A549 (cell line): ENCODE measurements at regions not wholly inside any gene's neighbourhood (a gene's known extent, or its start where the extent isn't known, plus 50 kb on each side); places are given as distances from the start of the nearest gene placed in this dataset.

Source experiments
- ATAC-seq, 2 experiments: fragments of 200-7000 bp in 1 of 2; fragments of >200 bp in 1 of 2; cut with Nextera tagmentation in 1 of 2; cut with Tn5 transposase in 1 of 2; 3 replicates each; pipeline versions ENCODE4 v1.8.0 to v1.9.1; 2018 to 2020; ENCODE audit warnings: mild to moderate bottlenecking in 1 of 2, moderate library complexity in 1 of 2
- CTCF ChIA-PET: fragments of 300-600 bp; sonication (Branson Sonifier 250); formaldehyde crosslinking; extraction: SDS; loops from one replicate; lab custom pipeline; 2021; ENCODE audit warnings: antibody characterized with exemption, inconsistent platforms; lab: Yijun Ruan, JAX
- POLR2A ChIA-PET: fragments of 350-600 bp; formaldehyde crosslinking; extraction: SDS; loops from one replicate; lab custom pipeline; 2021; ENCODE audit warnings: antibody characterized with exemption, inconsistent platforms; lab: Yijun Ruan, JAX
- DNase-seq, 2 experiments: peaks; one replicate each; pipeline versions ENCODE4 v3.0.0 to v3.0.0-alpha.2; 2011 to 2016; ENCODE audit warnings: low read depth in 1 of 2, low spot score in 1 of 2
- FAIRE-seq: peaks from 2 replicates; lab custom pipeline; 2011; peaks lifted over from hg19 to GRCh38; lab: Jason Lieb, UNC
- H3K27ac ChIP-seq, 2 experiments: fragments of >200 bp; sonication (Bioruptor Twin); formaldehyde crosslinking; 3 replicates each; pipeline ENCODE4 v1.5.1; 2016 to 2017
- H3K4me1 ChIP-seq: fragments of >200 bp; sonication (Bioruptor Twin); formaldehyde crosslinking; 3 replicates; pipeline ENCODE4 v1.6.1; 2016
- H3K4me2 ChIP-seq: fragments of >200 bp; sonication (Bioruptor Twin); formaldehyde crosslinking; 3 replicates; pipeline ENCODE4 v1.6.1; 2016
- H3K4me3 ChIP-seq: fragments of >200 bp; sonication (Bioruptor Twin); formaldehyde crosslinking; 3 replicates; pipeline ENCODE4 v1.5.1; 2016
- H3K9me3 ChIP-seq: fragments of >200 bp; sonication (Bioruptor Twin); formaldehyde crosslinking; 3 replicates; pipeline ENCODE4 v1.6.1; 2016
- BHLHE40 ChIP-seq: IDR thresholded peaks from 2 replicates; pipeline ENCODE4 v1.6.1; 2012; ENCODE audit warnings: low read depth, low read length, inconsistent platforms
- CBX2 ChIP-seq: fragments of 200-600 bp; sonication (generic); IDR thresholded peaks from 2 replicates; pipeline ENCODE4 v1.6.1; 2016; ENCODE audit warnings: low read depth, mild to moderate bottlenecking, borderline replicate concordance
- CBX8 ChIP-seq: fragments of 200-600 bp; sonication (generic); IDR thresholded peaks from 2 replicates; pipeline ENCODE4 v1.6.1; 2016
- CEBPB ChIP-seq, 2 experiments: fragments of >200 bp in 1 of 2; sonication (Bioruptor Twin) in 1 of 2; formaldehyde crosslinking in 1 of 2; IDR thresholded peaks; 2 replicates each; pipeline ENCODE4 v1.6.1; 2012 to 2016
- ESRRA ChIP-seq: fragments of 150-350 bp; IDR thresholded peaks from 2 replicates; pipeline ENCODE4 v1.6.1; 2014; ENCODE audit warnings: mild to moderate bottlenecking, low read length, borderline replicate concordance
- FOSB ChIP-seq: fragments of 250-450 bp; sonication (Bioruptor Pico); IDR thresholded peaks from 2 replicates; pipeline ENCODE4 v1.5.0; 2020; ENCODE audit warnings: mild to moderate bottlenecking, moderate library complexity
- FOSL2 ChIP-seq, 2 experiments: fragments of 450-650 bp in 1 of 2; fragments of >200 bp in 1 of 2; sonication (Bioruptor Twin) in 1 of 2; formaldehyde crosslinking; IDR thresholded peaks; 2 replicates each; pipeline versions ENCODE4 v1.5.0 to v1.6.1; 2016 to 2020; ENCODE audit warnings: mild to moderate bottlenecking in 1 of 2, moderate library complexity in 1 of 2
- FOXS1 ChIP-seq: fragments of 250-450 bp; sonication (Bioruptor Pico); IDR thresholded peaks from 2 replicates; pipeline ENCODE4 v1.5.0; 2020; ENCODE audit warnings: mild to moderate bottlenecking, moderate library complexity
- HOXA7 ChIP-seq: fragments of 250-450 bp; sonication (Bioruptor Pico); IDR thresholded peaks from 2 replicates; pipeline ENCODE4 v1.5.0; 2020; ENCODE audit warnings: mild to moderate bottlenecking, moderate library complexity
- HOXB13 ChIP-seq: fragments of 250-450 bp; sonication (Bioruptor Pico); IDR thresholded peaks from 2 replicates; pipeline ENCODE4 v1.5.0; 2020; ENCODE audit warnings: low read depth, mild to moderate bottlenecking, moderate library complexity
- HOXB5 ChIP-seq: fragments of 250-450 bp; sonication (Bioruptor Pico); IDR thresholded peaks from 2 replicates; pipeline ENCODE4 v1.5.0; 2020; ENCODE audit warnings: mild to moderate bottlenecking, moderate library complexity
- JUNB ChIP-seq: fragments of >200 bp; sonication (Bioruptor Twin); formaldehyde crosslinking; IDR thresholded peaks from 2 replicates; pipeline ENCODE4 v1.6.1; 2016
- KDM5A ChIP-seq: fragments of 200-600 bp; sonication (generic); IDR thresholded peaks from 2 replicates; pipeline ENCODE4 v1.6.1; 2016; ENCODE audit warnings: antibody characterized with exemption, mild to moderate bottlenecking
- MAFK ChIP-seq: fragments of 450-650 bp; IDR thresholded peaks from 2 replicates; pipeline ENCODE4 v1.6.1; 2014; ENCODE audit not compliant: partially characterized antibody
- MYC ChIP-seq: IDR thresholded peaks from 2 replicates; pipeline ENCODE4 v1.6.1; 2012; ENCODE audit warnings: mild to moderate bottlenecking, inconsistent platforms, low read length, improper control_type of control experiment, borderline replicate concordance
- NPAS2 ChIP-seq: fragments of 250-450 bp; sonication (Bioruptor Pico); IDR thresholded peaks from 2 replicates; pipeline ENCODE4 v1.8.0; 2022; ENCODE audit warnings: mild to moderate bottlenecking, moderate library complexity, borderline replicate concordance
- NR3C1 ChIP-seq: fragments of >200 bp; sonication (Bioruptor Twin); formaldehyde crosslinking; IDR thresholded peaks from 3 replicates; pipeline ENCODE4 v1.6.1; 2017
- PHF8 ChIP-seq: fragments of 200-600 bp; sonication (generic); IDR thresholded peaks from 2 replicates; pipeline ENCODE4 v1.6.1; 2016; ENCODE audit warnings: low read depth, mild to moderate bottlenecking, antibody characterized with exemption, moderate library complexity, borderline replicate concordance
- POLR2A ChIP-seq: IDR thresholded peaks from 2 replicates; pipeline ENCODE4 v1.6.1; 2012; ENCODE audit warnings: mild to moderate bottlenecking, low read length
- RAD21 ChIP-seq, 2 experiments: fragments of >200 bp in 1 of 2; sonication (Bioruptor Twin) in 1 of 2; formaldehyde crosslinking in 1 of 2; IDR thresholded peaks in 1 of 2; conservative IDR thresholded peaks in 1 of 2; 2 replicates in 1 of 2; 3 replicates in 1 of 2; pipeline ENCODE4 v1.6.1; 2012 to 2018; ENCODE audit warnings: inconsistent platforms in 1 of 2
- RARB ChIP-seq: fragments of 250-450 bp; sonication (Bioruptor Pico); IDR thresholded peaks from 2 replicates; pipeline ENCODE4 v1.8.0; 2021; ENCODE audit warnings: mild to moderate bottlenecking, moderate library complexity
- RFX5 ChIP-seq: fragments of 450-650 bp; IDR thresholded peaks from 2 replicates; pipeline ENCODE4 v1.7.1; 2014; ENCODE audit warnings: antibody characterized with exemption, mild to moderate bottlenecking, moderate library complexity
- SREBF2 ChIP-seq: fragments of 450-650 bp; IDR thresholded peaks from 2 replicates; pipeline ENCODE4 v1.6.1; 2014; ENCODE audit warnings: mild to moderate bottlenecking, moderate library complexity
- TFCP2L1 ChIP-seq: fragments of 250-450 bp; sonication (Bioruptor Pico); IDR thresholded peaks from 2 replicates; pipeline ENCODE4 v1.5.0; 2021; ENCODE audit warnings: mild to moderate bottlenecking
- WGBS: methylation state at CpG from one replicate; pipeline ENCODE4 v1.1.6; 2017; ENCODE audit errors: missing lambda C conversion rate; 5-methylcytosine and 5-hydroxymethylcytosine counted together
- TF ChIP-seq, protein P1 (sequence below): fragments of >200 bp; sonication (Bioruptor Twin); formaldehyde crosslinking; IDR thresholded peaks from 3 replicates; pipeline ENCODE4 v1.6.1; 2016
- TF ChIP-seq, protein P2 (sequence below): IDR thresholded peaks from 2 replicates; pipeline ENCODE4 v1.6.1; 2012
- TF ChIP-seq, protein P3 (sequence below): fragments of 250-450 bp; sonication (Bioruptor Pico); IDR thresholded peaks from 2 replicates; pipeline ENCODE4 v1.5.0; 2020; ENCODE audit warnings: low read depth, mild to moderate bottlenecking, moderate library complexity
- TF ChIP-seq, protein P4 (sequence below): fragments of >200 bp; sonication (Bioruptor Twin); formaldehyde crosslinking; IDR thresholded peaks from 3 replicates; pipeline ENCODE4 v1.5.1; 2016
- TF ChIP-seq, protein P5 (sequence below): fragments of 200-600 bp; sonication (generic); IDR thresholded peaks from 2 replicates; pipeline ENCODE4 v1.6.1; 2016; ENCODE audit warnings: antibody characterized with exemption, mild to moderate bottlenecking, moderate library complexity
- TF ChIP-seq, protein P6 (sequence below): fragments of >200 bp; sonication (Bioruptor Twin); formaldehyde crosslinking; IDR thresholded peaks from 2 replicates; pipeline ENCODE4 v1.6.1; 2016
- TF ChIP-seq, protein P7 (sequence below): fragments of 450-650 bp; IDR thresholded peaks from 2 replicates; pipeline ENCODE4 v1.6.1; 2014; ENCODE audit warnings: antibody characterized with exemption

DNA sequence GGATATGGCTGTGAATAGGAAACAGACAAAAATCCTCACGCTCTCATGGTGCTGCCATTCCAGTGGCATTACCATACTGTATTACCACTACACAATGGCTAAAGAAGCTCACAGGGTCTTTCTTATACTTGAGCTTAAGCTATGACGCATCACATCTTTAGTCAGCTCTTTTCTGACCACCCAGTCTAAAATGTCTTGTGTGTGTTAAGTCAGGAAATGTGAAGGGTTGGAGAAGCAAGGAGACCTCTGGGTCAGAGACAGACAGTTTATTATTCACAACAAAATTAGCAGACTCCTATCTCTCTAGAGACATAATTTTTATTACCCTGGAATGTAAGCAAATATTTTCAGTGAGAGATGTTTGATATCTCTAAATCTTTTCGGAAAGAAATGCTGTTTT is 1583.2 kb upstream of the WWC1 start:
- FAIRE-seq (no peak), DNase-seq (no peak), ATAC-seq (no peak)
- no peak overlapping the region for H3K4me3 ChIP-seq
- ChIA-PET CTCF (no interaction called here), POLR2A (no interaction called here)
- 33% methylated on average over 3 of the region's 3 CpGs for WGBS
- H3K4me2 ChIP-seq, result no peak overlapping the region
- no peaks in the 10 kb centered on the region for H3K9me3 ChIP-seq
- no peaks in the 10 kb centered on the region for H3K4me1 ChIP-seq
- H3K27ac ChIP-seq, result no peak overlapping the region
- TF ChIP-seq KDM5A (no peak), NPAS2 (CRISPR knock-in tag) (no peak), RARB (no peak), JUNB (no peak), CBX8 (no peak), HOXB13 (no peak), ESRRA (no peak), TFCP2L1 (CRISPR knock-in tag) (no peak), MYC (no peak), BHLHE40 (no peak), HOXB5 (no peak), NR3C1 (no peak), PHF8 (no peak)
- TF ChIP-seq, protein P1, sequence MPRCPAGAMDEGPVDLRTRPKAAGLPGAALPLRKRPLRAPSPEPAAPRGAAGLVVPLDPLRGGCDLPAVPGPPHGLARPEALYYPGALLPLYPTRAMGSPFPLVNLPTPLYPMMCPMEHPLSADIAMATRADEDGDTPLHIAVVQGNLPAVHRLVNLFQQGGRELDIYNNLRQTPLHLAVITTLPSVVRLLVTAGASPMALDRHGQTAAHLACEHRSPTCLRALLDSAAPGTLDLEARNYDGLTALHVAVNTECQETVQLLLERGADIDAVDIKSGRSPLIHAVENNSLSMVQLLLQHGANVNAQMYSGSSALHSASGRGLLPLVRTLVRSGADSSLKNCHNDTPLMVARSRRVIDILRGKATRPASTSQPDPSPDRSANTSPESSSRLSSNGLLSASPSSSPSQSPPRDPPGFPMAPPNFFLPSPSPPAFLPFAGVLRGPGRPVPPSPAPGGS, result no peak
- TF ChIP-seq, protein P2, sequence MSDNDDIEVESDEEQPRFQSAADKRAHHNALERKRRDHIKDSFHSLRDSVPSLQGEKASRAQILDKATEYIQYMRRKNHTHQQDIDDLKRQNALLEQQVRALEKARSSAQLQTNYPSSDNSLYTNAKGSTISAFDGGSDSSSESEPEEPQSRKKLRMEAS, result no peak
- TF ChIP-seq, protein P3, sequence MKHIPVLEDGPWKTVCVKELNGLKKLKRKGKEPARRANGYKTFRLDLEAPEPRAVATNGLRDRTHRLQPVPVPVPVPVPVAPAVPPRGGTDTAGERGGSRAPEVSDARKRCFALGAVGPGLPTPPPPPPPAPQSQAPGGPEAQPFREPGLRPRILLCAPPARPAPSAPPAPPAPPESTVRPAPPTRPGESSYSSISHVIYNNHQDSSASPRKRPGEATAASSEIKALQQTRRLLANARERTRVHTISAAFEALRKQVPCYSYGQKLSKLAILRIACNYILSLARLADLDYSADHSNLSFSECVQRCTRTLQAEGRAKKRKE (CRISPR knock-in tag), result no peak
- TF ChIP-seq, protein P4, sequence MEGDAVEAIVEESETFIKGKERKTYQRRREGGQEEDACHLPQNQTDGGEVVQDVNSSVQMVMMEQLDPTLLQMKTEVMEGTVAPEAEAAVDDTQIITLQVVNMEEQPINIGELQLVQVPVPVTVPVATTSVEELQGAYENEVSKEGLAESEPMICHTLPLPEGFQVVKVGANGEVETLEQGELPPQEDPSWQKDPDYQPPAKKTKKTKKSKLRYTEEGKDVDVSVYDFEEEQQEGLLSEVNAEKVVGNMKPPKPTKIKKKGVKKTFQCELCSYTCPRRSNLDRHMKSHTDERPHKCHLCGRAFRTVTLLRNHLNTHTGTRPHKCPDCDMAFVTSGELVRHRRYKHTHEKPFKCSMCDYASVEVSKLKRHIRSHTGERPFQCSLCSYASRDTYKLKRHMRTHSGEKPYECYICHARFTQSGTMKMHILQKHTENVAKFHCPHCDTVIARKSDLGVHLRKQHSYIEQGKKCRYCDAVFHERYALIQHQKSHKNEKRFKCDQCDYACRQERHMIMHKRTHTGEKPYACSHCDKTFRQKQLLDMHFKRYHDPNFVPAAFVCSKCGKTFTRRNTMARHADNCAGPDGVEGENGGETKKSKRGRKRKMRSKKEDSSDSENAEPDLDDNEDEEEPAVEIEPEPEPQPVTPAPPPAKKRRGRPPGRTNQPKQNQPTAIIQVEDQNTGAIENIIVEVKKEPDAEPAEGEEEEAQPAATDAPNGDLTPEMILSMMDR, result no peak
- TF ChIP-seq, protein P5, sequence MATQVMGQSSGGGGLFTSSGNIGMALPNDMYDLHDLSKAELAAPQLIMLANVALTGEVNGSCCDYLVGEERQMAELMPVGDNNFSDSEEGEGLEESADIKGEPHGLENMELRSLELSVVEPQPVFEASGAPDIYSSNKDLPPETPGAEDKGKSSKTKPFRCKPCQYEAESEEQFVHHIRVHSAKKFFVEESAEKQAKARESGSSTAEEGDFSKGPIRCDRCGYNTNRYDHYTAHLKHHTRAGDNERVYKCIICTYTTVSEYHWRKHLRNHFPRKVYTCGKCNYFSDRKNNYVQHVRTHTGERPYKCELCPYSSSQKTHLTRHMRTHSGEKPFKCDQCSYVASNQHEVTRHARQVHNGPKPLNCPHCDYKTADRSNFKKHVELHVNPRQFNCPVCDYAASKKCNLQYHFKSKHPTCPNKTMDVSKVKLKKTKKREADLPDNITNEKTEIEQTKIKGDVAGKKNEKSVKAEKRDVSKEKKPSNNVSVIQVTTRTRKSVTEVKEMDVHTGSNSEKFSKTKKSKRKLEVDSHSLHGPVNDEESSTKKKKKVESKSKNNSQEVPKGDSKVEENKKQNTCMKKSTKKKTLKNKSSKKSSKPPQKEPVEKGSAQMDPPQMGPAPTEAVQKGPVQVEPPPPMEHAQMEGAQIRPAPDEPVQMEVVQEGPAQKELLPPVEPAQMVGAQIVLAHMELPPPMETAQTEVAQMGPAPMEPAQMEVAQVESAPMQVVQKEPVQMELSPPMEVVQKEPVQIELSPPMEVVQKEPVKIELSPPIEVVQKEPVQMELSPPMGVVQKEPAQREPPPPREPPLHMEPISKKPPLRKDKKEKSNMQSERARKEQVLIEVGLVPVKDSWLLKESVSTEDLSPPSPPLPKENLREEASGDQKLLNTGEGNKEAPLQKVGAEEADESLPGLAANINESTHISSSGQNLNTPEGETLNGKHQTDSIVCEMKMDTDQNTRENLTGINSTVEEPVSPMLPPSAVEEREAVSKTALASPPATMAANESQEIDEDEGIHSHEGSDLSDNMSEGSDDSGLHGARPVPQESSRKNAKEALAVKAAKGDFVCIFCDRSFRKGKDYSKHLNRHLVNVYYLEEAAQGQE, result no peak
- TF ChIP-seq, protein P6, sequence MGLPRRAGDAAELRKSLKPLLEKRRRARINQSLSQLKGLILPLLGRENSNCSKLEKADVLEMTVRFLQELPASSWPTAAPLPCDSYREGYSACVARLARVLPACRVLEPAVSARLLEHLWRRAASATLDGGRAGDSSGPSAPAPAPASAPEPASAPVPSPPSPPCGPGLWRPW, result no peak

DNA sequence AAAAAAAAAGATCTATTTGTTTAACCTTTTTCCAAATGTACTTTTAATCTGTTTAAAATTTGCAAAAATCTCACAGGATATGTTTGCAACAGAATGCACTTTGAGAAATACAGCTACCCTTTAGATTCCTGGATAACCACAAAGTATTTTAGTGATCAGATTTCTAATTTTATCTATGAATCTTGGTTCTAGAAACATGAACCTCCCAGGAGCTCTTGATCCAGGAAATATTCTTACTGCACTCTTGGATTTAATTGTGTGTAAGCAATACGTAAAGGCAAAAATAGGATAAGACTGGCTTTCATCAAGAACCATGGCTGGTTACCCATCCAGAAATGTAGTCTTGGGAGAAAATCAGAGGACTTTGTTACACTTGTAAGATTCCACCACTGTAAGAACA is 1581.8 kb upstream of the WWC1 start:
- H3K27ac ChIP-seq, result no peak overlapping the region
- no peaks in the 10 kb centered on the region for H3K4me1 ChIP-seq
- H3K4me3 ChIP-seq, result no peak overlapping the region
- 82% methylated on average over 1 of the region's 1 CpG for WGBS
- DNase-seq, result no peak
- no peaks in the 10 kb centered on the region for H3K9me3 ChIP-seq
- no peak overlapping the region for H3K4me2 ChIP-seq
- CTCF ChIA-PET, result no interaction called here
- no peak for FAIRE-seq
- ATAC-seq, result no peak
- POLR2A ChIA-PET, result no interaction called here
- TF ChIP-seq RAD21 (conservative IDR thresholded peaks at IDR 0.05 in 1 of 2, IDR thresholded peaks at IDR 0.05 in 1 of 2) (no peak), SREBF2 (no peak), POLR2A (no peak), MAFK (no peak), FOXS1 (no peak), CBX2 (no peak), FOSL2 (IDR thresholded peaks at IDR 0.05) (no peak), FOSL2 (CRISPR knock-in tag; IDR thresholded peaks at IDR 0.05) (no peak), CEBPB (IDR thresholded peaks at IDR 0.05) (no peak), CBX8 (no peak), RFX5 (no peak), FOSB (CRISPR knock-in tag) (no peak), HOXA7 (no peak)
- TF ChIP-seq, protein P7, sequence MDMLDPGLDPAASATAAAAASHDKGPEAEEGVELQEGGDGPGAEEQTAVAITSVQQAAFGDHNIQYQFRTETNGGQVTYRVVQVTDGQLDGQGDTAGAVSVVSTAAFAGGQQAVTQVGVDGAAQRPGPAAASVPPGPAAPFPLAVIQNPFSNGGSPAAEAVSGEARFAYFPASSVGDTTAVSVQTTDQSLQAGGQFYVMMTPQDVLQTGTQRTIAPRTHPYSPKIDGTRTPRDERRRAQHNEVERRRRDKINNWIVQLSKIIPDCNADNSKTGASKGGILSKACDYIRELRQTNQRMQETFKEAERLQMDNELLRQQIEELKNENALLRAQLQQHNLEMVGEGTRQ, result no peak
- TF ChIP-seq, protein P2, result no peak
- TF ChIP-seq, protein P3 (CRISPR knock-in tag), result no peak
